Progenitor cell of endocrine pancreas (in vitro differentiated cells): ENCODE measurements at regions not wholly inside any gene's neighbourhood (a gene's known extent, or its start where the extent isn't known, plus 50 kb on each side); places are given as distances from the start of the nearest gene placed in this dataset.
A peak's percentile ranks its signal among the peaks of the same experiment; 100 is the strongest.

Experiments used
- DNase-seq: peaks from one replicate; pipeline ENCODE4 v3.0.0; 2021; ENCODE audit warnings: low spot score; ENCODE audit not compliant: unreplicated experiment
- H3K27ac Mint-ChIP-seq: 2 replicates; pipeline ENCODE4 v1.8.0; 2021; ENCODE audit warnings: mild to moderate bottlenecking, moderate library complexity, mixed read lengths
- H3K27me3 Mint-ChIP-seq: 2 replicates; pipeline ENCODE4 v1.8.0; 2021; ENCODE audit warnings: mixed read lengths
- H3K36me3 Mint-ChIP-seq: 2 replicates; pipeline ENCODE4 v1.8.0; 2022; ENCODE audit warnings: mixed read lengths; ENCODE audit not compliant: insufficient read depth
- H3K4me1 Mint-ChIP-seq: 2 replicates; pipeline ENCODE4 v1.8.0; 2021; ENCODE audit warnings: low read depth, mixed read lengths
- H3K4me3 Mint-ChIP-seq: 2 replicates; pipeline ENCODE4 v1.8.0; 2021; ENCODE audit warnings: low read depth, mild to moderate bottlenecking, moderate library complexity, mixed read lengths
- H3K9me3 Mint-ChIP-seq: 2 replicates; pipeline ENCODE4 v1.8.0; 2021; ENCODE audit warnings: low read depth, mixed read lengths
- TF ChIP-seq, protein P1 (sequence below): fragments of 200-600 bp; sonication (generic); IDR thresholded peaks from one replicate; pipeline ENCODE4 v1.5.0; 2021; ENCODE audit warnings: antibody characterized with exemption, mild to moderate bottlenecking; ENCODE audit not compliant: unreplicated experiment

GRCh38 chr6:123715006-123715863, 78.5 kb upstream of the TRDN start:
- H3K27ac Mint-ChIP-seq, result no peak overlapping the region
- H3K27me3 Mint-ChIP-seq, result peaks cover 14% of the 10 kb centered on the region
- TF ChIP-seq, protein P1, sequence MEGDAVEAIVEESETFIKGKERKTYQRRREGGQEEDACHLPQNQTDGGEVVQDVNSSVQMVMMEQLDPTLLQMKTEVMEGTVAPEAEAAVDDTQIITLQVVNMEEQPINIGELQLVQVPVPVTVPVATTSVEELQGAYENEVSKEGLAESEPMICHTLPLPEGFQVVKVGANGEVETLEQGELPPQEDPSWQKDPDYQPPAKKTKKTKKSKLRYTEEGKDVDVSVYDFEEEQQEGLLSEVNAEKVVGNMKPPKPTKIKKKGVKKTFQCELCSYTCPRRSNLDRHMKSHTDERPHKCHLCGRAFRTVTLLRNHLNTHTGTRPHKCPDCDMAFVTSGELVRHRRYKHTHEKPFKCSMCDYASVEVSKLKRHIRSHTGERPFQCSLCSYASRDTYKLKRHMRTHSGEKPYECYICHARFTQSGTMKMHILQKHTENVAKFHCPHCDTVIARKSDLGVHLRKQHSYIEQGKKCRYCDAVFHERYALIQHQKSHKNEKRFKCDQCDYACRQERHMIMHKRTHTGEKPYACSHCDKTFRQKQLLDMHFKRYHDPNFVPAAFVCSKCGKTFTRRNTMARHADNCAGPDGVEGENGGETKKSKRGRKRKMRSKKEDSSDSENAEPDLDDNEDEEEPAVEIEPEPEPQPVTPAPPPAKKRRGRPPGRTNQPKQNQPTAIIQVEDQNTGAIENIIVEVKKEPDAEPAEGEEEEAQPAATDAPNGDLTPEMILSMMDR, result peak; percentile 75
- no peak overlapping the region for H3K4me3 Mint-ChIP-seq
- DNase-seq, result no peak
- peaks cover 9% of the 10 kb centered on the region for H3K4me1 Mint-ChIP-seq
- no peaks in the 10 kb centered on the region for H3K9me3 Mint-ChIP-seq
- H3K36me3 Mint-ChIP-seq, result no peaks in the 10 kb centered on the region

DNA sequence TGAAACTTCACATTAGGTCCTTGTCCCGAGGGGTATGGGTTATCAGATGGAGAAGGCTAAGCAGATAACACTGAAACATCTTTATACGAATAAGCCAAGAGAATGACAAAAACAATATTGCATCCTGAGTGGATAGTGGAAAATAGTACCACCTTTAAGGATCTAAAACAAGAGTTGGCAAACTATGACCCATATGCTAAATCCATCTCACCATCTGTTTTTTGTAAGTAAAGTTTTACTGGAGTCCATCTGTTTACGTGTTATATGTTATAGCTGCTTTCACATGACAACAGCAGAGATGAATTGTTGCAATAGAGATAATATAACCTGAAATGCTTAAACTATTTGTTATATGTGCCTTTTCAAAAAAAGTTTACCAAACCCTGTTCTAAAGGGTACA, 76.1 kb upstream of the TRDN start:
- no peak overlapping the region for H3K4me3 Mint-ChIP-seq
- H3K27ac Mint-ChIP-seq, result no peak overlapping the region
- peaks cover 29% of the 10 kb centered on the region for H3K27me3 Mint-ChIP-seq
- TF ChIP-seq, protein P1, result no peak
- no peaks in the 10 kb centered on the region for H3K36me3 Mint-ChIP-seq
- H3K9me3 Mint-ChIP-seq, result no peaks in the 10 kb centered on the region
- DNase-seq, result no peak
- peaks cover 7% of the 10 kb centered on the region for H3K4me1 Mint-ChIP-seq

GRCh38 chr6:123702943-123703342, 66.2 kb upstream of the TRDN start:
- TF ChIP-seq, protein P1, result no peak
- no peaks in the 10 kb centered on the region for H3K4me1 Mint-ChIP-seq
- no peak overlapping the region for H3K27ac Mint-ChIP-seq
- no peak overlapping the region for H3K4me3 Mint-ChIP-seq
- peaks cover 5% of the 10 kb centered on the region for H3K27me3 Mint-ChIP-seq
- no peaks in the 10 kb centered on the region for H3K9me3 Mint-ChIP-seq
- DNase-seq, result no peak
- H3K36me3 Mint-ChIP-seq, result no peaks in the 10 kb centered on the region

GRCh38 chr6:123687864-123688263, 51.1 kb upstream of the TRDN start:
- TF ChIP-seq, protein P1, result no peak
- DNase-seq, result no peak
- H3K9me3 Mint-ChIP-seq, result no peaks in the 10 kb centered on the region
- no peaks in the 10 kb centered on the region for H3K4me1 Mint-ChIP-seq
- no peaks in the 10 kb centered on the region for H3K36me3 Mint-ChIP-seq
- no peak overlapping the region for H3K27ac Mint-ChIP-seq
- no peak overlapping the region for H3K4me3 Mint-ChIP-seq
- H3K27me3 Mint-ChIP-seq, result no peaks in the 10 kb centered on the region
